SK-N-SH (cell line): ENCODE measurements at regions not wholly inside any gene's neighbourhood (a gene's known extent, or its start where the extent isn't known, plus 50 kb on each side); places are given as distances from the start of the nearest gene placed in this dataset.

Source experiments
- CTCF ChIA-PET: fragments of 300-600, 350-600 bp; formaldehyde crosslinking; extraction: SDS; loops from one replicate; lab custom pipeline; 2021; lab: Yijun Ruan, JAX
- POLR2A ChIA-PET: fragments of 350-600 bp; sonication (Branson Sonifier 250); formaldehyde crosslinking; extraction: SDS; loops from one replicate; lab custom pipeline; 2020; ENCODE audit warnings: antibody characterized with exemption, inconsistent platforms; lab: Yijun Ruan, JAX
- DNase-seq: peaks from one replicate; pipeline ENCODE4 v3.0.0; 2012
- H2AFZ ChIP-seq: fragments of 200-600 bp; sonication (generic); 2 replicates; pipeline ENCODE4 v1.8.1; 2016; ENCODE audit warnings: antibody characterized with exemption, mild to moderate bottlenecking, low read depth
- H3F3A ChIP-seq: fragments of 200-600 bp; sonication (generic); replicated peaks from 2 replicates; pipeline ENCODE3; 2016; ENCODE audit warnings: antibody characterized with exemption, mild to moderate bottlenecking; ENCODE audit not compliant: insufficient read depth
- H3K27ac ChIP-seq, 2 experiments: fragments of 200-500 bp in 1 of 2; fragments of 200-600 bp in 1 of 2; sonication (Bioruptor generic) in 1 of 2; sonication (generic), shearing (Covaris generic) in 1 of 2; 2 replicates each; pipeline versions ENCODE4 v1.5.1 to v1.6.1; 2014 to 2016; ENCODE audit warnings: low read depth in 2 of 2, inconsistent platforms in 1 of 2, low read length in 1 of 2, mild to moderate bottlenecking in 1 of 2, mixed read lengths in 1 of 2
- H3K27me3 ChIP-seq: fragments of 200-600 bp; sonication (generic), shearing (Covaris generic); 2 replicates; pipeline ENCODE4 v1.6.1; 2016; ENCODE audit warnings: mixed run types; ENCODE audit not compliant: insufficient read depth
- H3K36me3 ChIP-seq, 2 experiments: fragments of 200-500 bp in 1 of 2; fragments of 200-600 bp in 1 of 2; sonication (Bioruptor generic) in 1 of 2; sonication (generic) in 1 of 2; replicated peaks in 1 of 2; 2 replicates each; pipeline versions ENCODE3 to v1.5.1; 2014 to 2016; ENCODE audit warnings: low read length in 1 of 2, mild to moderate bottlenecking in 1 of 2; ENCODE audit not compliant: insufficient read depth in 2 of 2, control insufficient read depth in 1 of 2
- H3K4me1 ChIP-seq, 2 experiments: fragments of 200-500 bp in 1 of 2; fragments of 200-600 bp in 1 of 2; sonication (Bioruptor generic) in 1 of 2; sonication (generic), shearing (Covaris generic) in 1 of 2; 2 replicates each; pipeline versions ENCODE4 v1.5.1 to v1.6.1; 2014 to 2016; ENCODE audit warnings: low read depth in 1 of 2, low read length in 1 of 2, mixed run types in 1 of 2; ENCODE audit not compliant: insufficient read depth in 2 of 2, control insufficient read depth in 1 of 2
- H3K4me2 ChIP-seq: fragments of 200-600 bp; sonication (generic), shearing (Covaris generic); 2 replicates; pipeline ENCODE4 v1.6.1; 2017; ENCODE audit warnings: mixed run types
- H3K4me3 ChIP-seq, 2 experiments: fragments of 200-500 bp in 1 of 2; fragments of 200-600 bp in 1 of 2; sonication (Bioruptor generic) in 1 of 2; sonication (generic), shearing (Covaris generic) in 1 of 2; 2 replicates each; pipeline versions ENCODE4 v1.5.1 to v1.8.1; 2014 to 2016; ENCODE audit warnings: low read depth in 2 of 2, inconsistent platforms in 1 of 2, low read length in 1 of 2, mild to moderate bottlenecking in 1 of 2, mixed read lengths in 1 of 2, moderate library complexity in 1 of 2
- H3K79me2 ChIP-seq: fragments of 200-600 bp; sonication (generic); 2 replicates; pipeline ENCODE4 v1.8.1; 2017; ENCODE audit warnings: mild to moderate bottlenecking; ENCODE audit not compliant: insufficient read depth
- H3K9ac ChIP-seq: fragments of 200-600 bp; sonication (generic); 2 replicates; pipeline ENCODE4 v1.6.1; 2017; ENCODE audit warnings: mixed run types
- H3K9me2 ChIP-seq: fragments of 200-600 bp; sonication (generic); 2 replicates; pipeline ENCODE4 v1.6.1; 2017; ENCODE audit warnings: mixed run types
- H3K9me3 ChIP-seq: fragments of 200-600 bp; sonication (generic); 2 replicates; pipeline ENCODE4 v1.6.1; 2017; ENCODE audit warnings: mixed run types, mild to moderate bottlenecking, moderate library complexity
- H4K20me1 ChIP-seq: fragments of 200-600 bp; sonication (generic); 2 replicates; pipeline ENCODE4 v1.6.1; 2017; ENCODE audit warnings: mild to moderate bottlenecking, mixed run types; ENCODE audit not compliant: insufficient read depth
- CHD2 ChIP-seq: fragments of 150-350 bp; IDR thresholded peaks from 2 replicates; pipeline ENCODE4 v1.6.1; 2018; ENCODE audit warnings: low read length; ENCODE audit not compliant: partially characterized antibody
- ELF1 ChIP-seq: IDR thresholded peaks from 2 replicates; pipeline ENCODE4 v1.4.0; 2012
- EP300 ChIP-seq, 2 experiments: IDR thresholded peaks; 2 replicates each; pipeline versions ENCODE4 v1.4.0 to v1.6.1; 2012; ENCODE audit warnings: borderline replicate concordance in 1 of 2, low read depth in 1 of 2, low read length in 1 of 2
- FOSL2 ChIP-seq: IDR thresholded peaks from 2 replicates; pipeline ENCODE4 v1.4.0; 2012; ENCODE audit warnings: low read depth, mild to moderate bottlenecking, moderate library complexity, borderline replicate concordance
- FOXJ3 ChIP-seq: sonication (generic); formaldehyde crosslinking; IDR thresholded peaks from 2 replicates; pipeline ENCODE4 v1.5.1; 2020; ENCODE audit warnings: mild to moderate bottlenecking, missing genetic modification reagents
- GABPA ChIP-seq: IDR thresholded peaks from 2 replicates; pipeline ENCODE4 v1.4.0; 2012; ENCODE audit warnings: low read depth, mild to moderate bottlenecking
- GATA2 ChIP-seq: sonication (generic); formaldehyde crosslinking; IDR thresholded peaks from 2 replicates; pipeline ENCODE4 v1.5.0; 2020; ENCODE audit warnings: mild to moderate bottlenecking, missing genetic modification reagents
- IRF3 ChIP-seq: fragments of 150-350 bp; IDR thresholded peaks from 2 replicates; pipeline ENCODE4 v1.6.1; 2016; ENCODE audit warnings: mild to moderate bottlenecking, low read depth, low read length
- PBX3 ChIP-seq: IDR thresholded peaks from 2 replicates; pipeline ENCODE4; 2012
- RXRA ChIP-seq: IDR thresholded peaks from 2 replicates; pipeline ENCODE4 v1.4.0; 2012; ENCODE audit warnings: low read depth, mild to moderate bottlenecking, borderline replicate concordance
- TCF12 ChIP-seq: IDR thresholded peaks from 2 replicates; pipeline ENCODE4 v1.4.0; 2012
- TEAD4 ChIP-seq: IDR thresholded peaks from 2 replicates; pipeline ENCODE4 v1.4.0; 2012; ENCODE audit warnings: mild to moderate bottlenecking, borderline replicate concordance; ENCODE audit not compliant: insufficient read depth
- USF2 ChIP-seq: fragments of 150-350 bp; IDR thresholded peaks from 2 replicates; pipeline ENCODE4 v1.6.1; 2017; ENCODE audit warnings: antibody characterized with exemption, low read length, low read depth, borderline replicate concordance
- ZBTB33 ChIP-seq: IDR thresholded peaks from 2 replicates; pipeline ENCODE4 v1.4.0; 2012; ENCODE audit warnings: low read depth, borderline replicate concordance
- WGBS: methylation state at CpG from one replicate; pipeline ENCODE4 v1.1.6; 2017; ENCODE audit warnings: low lambda C conversion rate; 5-methylcytosine and 5-hydroxymethylcytosine counted together

- Histone ChIP-seq H3K4me3 (no peak overlapping the region), H3K27ac (no peak overlapping the region), H4K20me1 (no peaks in the 10 kb centered on the region), H3K9me3 (no peaks in the 10 kb centered on the region), H3K9ac (no peak overlapping the region), H2AFZ (no peak overlapping the region), H3K79me2 (no peaks in the 10 kb centered on the region), H3K9me2 (no peaks in the 10 kb centered on the region), H3F3A (no peaks in the 10 kb centered on the region), H3K27me3 (no peaks in the 10 kb centered on the region; the same call in 1 of the 2 replicates), H3K4me1 (peaks cover 0 to 2% of the 10 kb centered on the region in 2 experiments; a peak in 1 of 4 replicates), H3K36me3 (no peaks in the 10 kb centered on the region), H3K4me2 (no peak overlapping the region)
- CTCF ChIA-PET, result interaction anchor here (0.7 to 1.0 kb wide), 4 partner anchors 8 to 252 kb away, joined by 3 to 4 read pairs (median 3); no protein-coding TSS in a partner anchor
- 22% methylated on average over 1 of the region's 1 CpG for WGBS
- TF ChIP-seq GATA2 (CRISPR knock-in tag) (peak; percentile 37; the same call in 1 of the 2 replicates), CHD2 (peak; percentile 8), GABPA (no peak)
- POLR2A ChIA-PET, result no interaction called here
- no peak for DNase-seq
These were observed 93.1 kb downstream of the FZD1 start for GRCh38 chr7:91357379-91357778.

GRCh38 chr7:91357901-91358300 is 93.7 kb downstream of the FZD1 start:
- H3K9me3 ChIP-seq, result no peaks in the 10 kb centered on the region
- WGBS, result 2% methylated on average over 1 of the region's 1 CpG
- no peak overlapping the region for H3K9ac ChIP-seq
- H3K4me1 ChIP-seq, result peaks cover 0 to 2% of the 10 kb centered on the region in 2 experiments; a peak in 1 of 4 replicates
- H3K4me3 ChIP-seq, result no peak overlapping the region
- H3K79me2 ChIP-seq, result no peaks in the 10 kb centered on the region
- TF ChIP-seq PBX3, result peak; percentile 23; the same call in 1 of the 2 replicates
- peak; percentile 37; the same call in 1 of the 2 replicates for TF ChIP-seq TCF12
- no peak for TF ChIP-seq ZBTB33
- TF ChIP-seq IRF3, result no peak
- 0 out of 2 replicates have a peak, but pooled peaks have one; percentile 3 for TF ChIP-seq FOSL2
- no peak for TF ChIP-seq FOXJ3
- TF ChIP-seq USF2, result no peak
- TF ChIP-seq ELF1, result no peak
- no peak for TF ChIP-seq GABPA
- TF ChIP-seq RXRA, result no peak
- TF ChIP-seq EP300 (IDR thresholded peaks at IDR 0.05; ENCODE audit: borderline replicate concordance in 1 of 2, low read depth in 1 of 2, low read length in 1 of 2), result no peak
- TF ChIP-seq TEAD4, result no peak
- H2AFZ ChIP-seq, result no peak overlapping the region
- H4K20me1 ChIP-seq, result no peaks in the 10 kb centered on the region
- H3K4me2 ChIP-seq, result no peak overlapping the region
- no peaks in the 10 kb centered on the region for H3K36me3 ChIP-seq
- ChIA-PET POLR2A (no interaction called here), CTCF (interaction anchor here (0.7 to 1.0 kb wide), 4 partner anchors 9 to 251 kb away, joined by 3 to 4 read pairs (median 3); no protein-coding TSS in a partner anchor)
- DNase-seq, result no peak
- no peak overlapping the region for H3K27ac ChIP-seq
- no peaks in the 10 kb centered on the region; the same call in 1 of the 2 replicates for H3K27me3 ChIP-seq
- H3K9me2 ChIP-seq, result no peaks in the 10 kb centered on the region
- no peaks in the 10 kb centered on the region for H3F3A ChIP-seq
